GM12878 (cell line): ENCODE measurements at regions not wholly inside any gene's neighbourhood (a gene's known extent, or its start where the extent isn't known, plus 50 kb on each side); places are given as distances from the start of the nearest gene placed in this dataset.

ENCODE experiments used
- ATAC-seq: fragments of 200-7000 bp; cut with Tn5 transposase; 3 replicates; pipeline ENCODE4 v1.9.1; 2020; ENCODE audit warnings: mild to moderate bottlenecking, moderate library complexity
- BruUV-seq: library from RNA; stranded (reverse); fragments of 400-500 nt; replicated peaks from 2 replicates; lab custom pipeline; 2021; lab: Mats Ljungman, UMichigan
- CTCF ChIA-PET: fragments of 300-600 bp; sonication (Branson Sonifier 250); formaldehyde crosslinking; extraction: SDS; loops from one replicate; lab custom pipeline; 2021; ENCODE audit warnings: inconsistent platforms; lab: Yijun Ruan, JAX
- POLR2A ChIA-PET: fragments of 350-600 bp; formaldehyde crosslinking; extraction: SDS; loops from one replicate; lab custom pipeline; 2021; ENCODE audit warnings: inconsistent platforms; lab: Charles Lee
- RAD21 ChIA-PET: fragments of 300-600 bp; sonication (Branson Sonifier 250); formaldehyde crosslinking; loops from one replicate; lab custom pipeline; 2023; ENCODE audit warnings: antibody characterized with exemption; ENCODE audit not compliant: unreplicated experiment; lab: Charles Lee
- SMC1A ChIA-PET: fragments of 300-600 bp; sonication (Branson Sonifier 250); formaldehyde crosslinking; loops from one replicate; lab custom pipeline; 2023; ENCODE audit not compliant: unreplicated experiment, uncharacterized antibody; lab: Charles Lee
- DNase-seq: peaks from one replicate; pipeline ENCODE4 v3.0.0-alpha.2; 2011; ENCODE audit warnings: low read depth, low spot score
- FAIRE-seq: peaks from 3 replicates; lab custom pipeline; 2011; peaks lifted over from hg19 to GRCh38; lab: Jason Lieb, UNC
- H2AFZ ChIP-seq: 2 replicates; pipeline ENCODE4 v1.6.0; 2011; ENCODE audit warnings: low read depth, low read length, control low read depth; ENCODE audit not compliant: control insufficient read depth
- H3K27ac ChIP-seq: 2 replicates; pipeline ENCODE4 v1.5.1; 2011; ENCODE audit warnings: control low read depth; ENCODE audit not compliant: control insufficient read depth, insufficient read depth
- H3K27me3 ChIP-seq, 2 experiments: replicated peaks in 1 of 2; 2 replicates each; pipeline versions ENCODE4 v1.6.0 to v1.6.1; 2011; ENCODE audit warnings: low read length in 1 of 2; ENCODE audit not compliant: control insufficient read depth in 2 of 2, insufficient read depth in 2 of 2
- H3K36me3 ChIP-seq, 2 experiments: 2 replicates each; pipeline ENCODE4 v1.5.1; 2011; ENCODE audit warnings: low read length in 1 of 2; ENCODE audit not compliant: control insufficient read depth in 2 of 2, insufficient read depth in 2 of 2
- H3K4me1 ChIP-seq: 2 replicates; pipeline ENCODE4 v1.6.1; 2011; ENCODE audit warnings: mild to moderate bottlenecking, low read length, moderate library complexity, mixed read lengths; ENCODE audit not compliant: control insufficient read depth, insufficient read depth
- H3K4me2 ChIP-seq: 2 replicates; pipeline ENCODE4 v1.6.0; 2011; ENCODE audit warnings: control low read depth; ENCODE audit not compliant: control insufficient read depth, insufficient read depth
- H3K4me3 ChIP-seq: fragments of 200-600 bp; sonication (generic); 2 replicates; pipeline ENCODE4 v1.5.1; 2016
- H3K79me2 ChIP-seq: 2 replicates; pipeline ENCODE4 v1.6.0; 2011; ENCODE audit warnings: low read length; ENCODE audit not compliant: control insufficient read depth, insufficient read depth
- H3K9ac ChIP-seq: 2 replicates; pipeline ENCODE4 v1.8.0; 2011; ENCODE audit warnings: low read length, control low read depth, mixed read lengths; ENCODE audit not compliant: control insufficient read depth, insufficient read depth
- H3K9me3 ChIP-seq: replicated peaks from 3 replicates; pipeline ENCODE4 v1.5.1; 2011; ENCODE audit warnings: mild to moderate bottlenecking, low read length; ENCODE audit not compliant: control insufficient read depth, insufficient read depth
- H4K20me1 ChIP-seq: 2 replicates; pipeline ENCODE4 v1.6.0; 2011; ENCODE audit not compliant: control insufficient read depth, insufficient read depth
- CEBPB ChIP-seq, 2 experiments: fragments of 150-350 bp in 1 of 2; IDR thresholded peaks; 2 replicates each; pipeline ENCODE4 v1.6.1; 2012 to 2014; ENCODE audit warnings: low read depth in 2 of 2, low read length in 2 of 2, borderline replicate concordance in 1 of 2, inconsistent platforms in 1 of 2
- DPF2 ChIP-seq: fragments of 450-650 bp; IDR thresholded peaks from 2 replicates; pipeline ENCODE4 v1.6.1; 2017; ENCODE audit warnings: mild to moderate bottlenecking
- ELK1 ChIP-seq: IDR thresholded peaks from 2 replicates; pipeline ENCODE4 v1.6.1; 2012; ENCODE audit warnings: low read depth, low read length, improper control_type of control experiment
- HCFC1 ChIP-seq: fragments of 150-350 bp; IDR thresholded peaks from 2 replicates; pipeline ENCODE4 v1.6.1; 2014; ENCODE audit warnings: low read length
- MEF2B ChIP-seq: fragments of 450-650 bp; IDR thresholded peaks from 2 replicates; pipeline ENCODE4 v1.6.1; 2018; ENCODE audit warnings: mild to moderate bottlenecking, moderate library complexity; ENCODE audit not compliant: partially characterized antibody, poor library complexity, severe bottlenecking
- MTA3 ChIP-seq: IDR thresholded peaks from 2 replicates; pipeline ENCODE4 v1.6.1; 2012; ENCODE audit warnings: low read length, inconsistent platforms, borderline replicate concordance
- NFYA ChIP-seq: IDR thresholded peaks from 2 replicates; pipeline ENCODE4 v1.6.1; 2011; ENCODE audit warnings: low read depth, mild to moderate bottlenecking, low read length, improper control_type of control experiment, borderline replicate concordance
- RCOR1 ChIP-seq: conservative IDR thresholded peaks from 2 replicates; pipeline ENCODE4 v1.6.1; 2012; ENCODE audit warnings: low read depth, low read length, improper control_type of control experiment
- SKIL ChIP-seq: fragments of 450-650 bp; IDR thresholded peaks from 2 replicates; pipeline ENCODE4 v1.6.1; 2017; ENCODE audit warnings: mild to moderate bottlenecking, low read depth, inconsistent platforms; ENCODE audit not compliant: poor library complexity, severe bottlenecking
- SP1 ChIP-seq: IDR thresholded peaks from one replicate; pipeline ENCODE4 v1.6.1; 2011; ENCODE audit warnings: low read depth, low read length
- SUZ12 ChIP-seq: fragments of 200-600 bp; sonication (generic); IDR thresholded peaks from one replicate; pipeline ENCODE4 v1.6.1; 2018; ENCODE audit warnings: antibody characterized with exemption, mild to moderate bottlenecking; ENCODE audit not compliant: unreplicated experiment
- WGBS: methylation state at CpG from one replicate; pipeline ENCODE4 v1.1.6; 2016; ENCODE audit warnings: low lambda C conversion rate; ENCODE audit not compliant: insufficient replicate concordance, insufficient coverage; ENCODE audit errors: missing lambda C conversion rate; 5-methylcytosine and 5-hydroxymethylcytosine counted together
- in situ Hi-C: fragments of 300-500 bp; cut with MboI; formaldehyde crosslinking; loops from 9 replicates; pipeline ENCODE4 v1.14.3; 2018; ENCODE audit warnings: mixed read lengths
- intact Hi-C: fragments of 100-400 bp; cut with micrococcal nuclease; formaldehyde crosslinking; loops from one replicate; pipeline ENCODE4 v1.14.2; 2022; ENCODE audit not compliant: unreplicated experiment
- TF ChIP-seq, protein P1 (sequence below): fragments of 450-650 bp; formaldehyde crosslinking; IDR thresholded peaks from 2 replicates; pipeline ENCODE4 v1.5.0; 2022; ENCODE audit warnings: mild to moderate bottlenecking, missing genetic modification characterization

DNA sequence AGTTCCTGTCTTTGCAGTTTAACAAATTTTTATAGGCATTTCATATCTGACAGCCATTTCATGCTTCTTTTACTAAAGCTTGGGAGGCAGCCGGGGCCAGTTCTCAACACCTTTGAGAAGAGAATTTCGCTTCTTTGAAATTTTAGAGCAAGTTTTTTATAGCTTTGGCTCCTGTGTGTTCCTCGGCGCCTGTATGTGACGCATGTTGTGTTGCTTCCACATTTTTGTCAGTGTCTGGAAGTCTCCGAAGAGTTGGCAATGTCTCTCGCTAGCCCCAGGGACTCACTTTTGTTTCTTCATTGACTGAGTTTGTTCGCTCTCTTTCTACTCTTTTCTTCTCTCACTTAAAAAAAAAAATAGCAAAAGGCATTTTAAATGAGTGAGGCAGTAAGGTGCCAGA is 386.9 kb upstream of the PLXNA2 start:
- RAD21 ChIA-PET: no interaction called here
- FAIRE-seq: no peak
- Histone ChIP-seq H3K79me2 (no peaks in the 10 kb centered on the region), H3K27me3 (no peaks in the 10 kb centered on the region; a peak in 1 of 4 replicates), H3K27ac (no peak overlapping the region), H3K36me3 (no peaks in the 10 kb centered on the region), H3K4me1 (no peaks in the 10 kb centered on the region), H3K9ac (no peak overlapping the region), H2AFZ (no peak overlapping the region), H3K4me2 (no peak overlapping the region), H4K20me1 (no peaks in the 10 kb centered on the region), H3K4me3 (no peak overlapping the region), H3K9me3 (no peaks in the 10 kb centered on the region)
- 26% methylated on average over 8 of the region's 8 CpGs for WGBS
- intact Hi-C loops (no loop called here), in situ Hi-C loops (no loop called here)
- TF ChIP-seq ELK1 (no peak), DPF2 (no peak), MTA3 (no peak), CEBPB (IDR thresholded peaks at IDR 0.05; ENCODE audit: borderline replicate concordance in 1 of 2, low read depth in 2 of 2, low read length in 2 of 2) (no peak)
- DNase-seq: no peak
- SMC1A ChIA-PET: no interaction called here
- no TSS peak for BruUV-seq
- CTCF ChIA-PET: interaction anchor here (0.8 kb wide), 1 partner anchor 19 kb away, joined by 3 read pairs; no protein-coding TSS in a partner anchor
- ATAC-seq: no peak
- POLR2A ChIA-PET: no interaction called here

DNA sequence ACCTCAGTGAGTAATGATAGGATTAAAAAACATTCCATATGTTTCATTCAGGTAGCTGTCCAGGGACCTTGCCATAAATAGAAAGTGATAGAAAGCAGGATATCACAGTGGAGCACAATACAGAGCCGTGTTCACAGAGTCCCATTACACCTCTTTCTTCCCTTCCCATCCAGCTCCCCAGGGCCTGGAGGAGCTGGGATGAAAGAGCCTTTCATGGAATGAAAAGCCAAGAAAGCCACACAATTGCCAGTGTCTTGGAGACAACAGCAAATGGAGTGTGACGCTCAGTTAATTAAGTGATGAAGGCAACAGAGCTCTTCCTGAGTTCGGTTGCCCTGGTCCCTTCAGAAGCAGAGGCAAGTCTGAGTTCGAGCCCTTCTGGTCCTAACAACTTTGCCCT is 387.3 kb upstream of the PLXNA2 start:
- no peak for DNase-seq
- Histone ChIP-seq H4K20me1 (no peaks in the 10 kb centered on the region), H3K9me3 (no peaks in the 10 kb centered on the region), H3K27me3 (no peaks in the 10 kb centered on the region; a peak in 1 of 4 replicates), H3K36me3 (no peaks in the 10 kb centered on the region), H3K4me3 (no peak overlapping the region), H3K27ac (no peak overlapping the region), H3K79me2 (no peaks in the 10 kb centered on the region), H3K4me2 (no peak overlapping the region), H3K4me1 (no peaks in the 10 kb centered on the region), H3K9ac (no peak overlapping the region), H2AFZ (no peak overlapping the region)
- ChIA-PET SMC1A (no interaction called here), POLR2A (no interaction called here), CTCF (no interaction called here), RAD21 (no interaction called here)
- BruUV-seq: no TSS peak
- FAIRE-seq: no peak
- no peak for ATAC-seq
- 42% methylated on average over 4 of the region's 4 CpGs for WGBS
- in situ Hi-C loops: no loop called here
- intact Hi-C loops: no loop called here
- TF ChIP-seq SP1 (no peak), HCFC1 (no peak), RCOR1 (no peak), SKIL (no peak), MEF2B (no peak), NFYA (no peak), SUZ12 (no peak)
- TF ChIP-seq, protein P1, sequence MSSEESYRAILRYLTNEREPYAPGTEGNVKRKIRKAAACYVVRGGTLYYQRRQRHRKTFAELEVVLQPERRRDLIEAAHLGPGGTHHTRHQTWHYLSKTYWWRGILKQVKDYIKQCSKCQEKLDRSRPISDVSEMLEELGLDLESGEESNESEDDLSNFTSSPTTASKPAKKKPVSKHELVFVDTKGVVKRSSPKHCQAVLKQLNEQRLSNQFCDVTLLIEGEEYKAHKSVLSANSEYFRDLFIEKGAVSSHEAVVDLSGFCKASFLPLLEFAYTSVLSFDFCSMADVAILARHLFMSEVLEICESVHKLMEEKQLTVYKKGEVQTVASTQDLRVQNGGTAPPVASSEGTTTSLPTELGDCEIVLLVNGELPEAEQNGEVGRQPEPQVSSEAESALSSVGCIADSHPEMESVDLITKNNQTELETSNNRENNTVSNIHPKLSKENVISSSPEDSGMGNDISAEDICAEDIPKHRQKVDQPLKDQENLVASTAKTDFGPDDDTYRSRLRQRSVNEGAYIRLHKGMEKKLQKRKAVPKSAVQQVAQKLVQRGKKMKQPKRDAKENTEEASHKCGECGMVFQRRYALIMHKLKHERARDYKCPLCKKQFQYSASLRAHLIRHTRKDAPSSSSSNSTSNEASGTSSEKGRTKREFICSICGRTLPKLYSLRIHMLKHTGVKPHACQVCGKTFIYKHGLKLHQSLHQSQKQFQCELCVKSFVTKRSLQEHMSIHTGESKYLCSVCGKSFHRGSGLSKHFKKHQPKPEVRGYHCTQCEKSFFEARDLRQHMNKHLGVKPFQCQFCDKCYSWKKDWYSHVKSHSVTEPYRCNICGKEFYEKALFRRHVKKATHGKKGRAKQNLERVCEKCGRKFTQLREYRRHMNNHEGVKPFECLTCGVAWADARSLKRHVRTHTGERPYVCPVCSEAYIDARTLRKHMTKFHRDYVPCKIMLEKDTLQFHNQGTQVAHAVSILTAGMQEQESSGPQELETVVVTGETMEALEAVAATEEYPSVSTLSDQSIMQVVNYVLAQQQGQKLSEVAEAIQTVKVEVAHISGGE: no peak
